HL-60 (cell line): ENCODE measurements at regions not wholly inside any gene's neighbourhood (a gene's known extent, or its start where the extent isn't known, plus 50 kb on each side); places are given as distances from the start of the nearest gene placed in this dataset.

ENCODE experiments used
- CTCF ChIP-seq: IDR thresholded peaks from one replicate; pipeline ENCODE4 v1.5.1; 2011; ENCODE audit warnings: low read length, control low read depth, inconsistent platforms; ENCODE audit not compliant: insufficient read depth
- POLR2AphosphoS5 ChIP-seq: IDR thresholded peaks from 2 replicates; pipeline ENCODE4 v1.6.1; 2012; ENCODE audit warnings: low read depth
- REST ChIP-seq: IDR thresholded peaks from 2 replicates; pipeline ENCODE4 v1.6.1; 2012; ENCODE audit warnings: low read depth; ENCODE audit not compliant: insufficient replicate concordance

- TF ChIP-seq CTCF (no peak), POLR2AphosphoS5 (no peak), REST (no peak)
Measured at GRCh38 chr2:11071939-11072338, 83.3 kb upstream of the SLC66A3 start.
